H1 (cell line): ENCODE measurements at regions not wholly inside any gene's neighbourhood (a gene's known extent, or its start where the extent isn't known, plus 50 kb on each side); places are given as distances from the start of the nearest gene placed in this dataset.

ENCODE experiments used
- CHD7 ChIP-seq: fragments of 300-600 bp; sonication (generic); IDR thresholded peaks from 2 replicates; pipeline ENCODE4 v1.7.1; 2012; ENCODE audit warnings: low read length, moderate library complexity, mild to moderate bottlenecking, inconsistent platforms; ENCODE audit not compliant: insufficient replicate concordance
- CREB1 ChIP-seq: IDR thresholded peaks from 2 replicates; pipeline ENCODE4 v1.6.1; 2012; ENCODE audit warnings: inconsistent platforms
- EP300 ChIP-seq, 2 experiments: IDR thresholded peaks; 1 replicate in 1 of 2; 2 replicates in 1 of 2; pipeline ENCODE4 v1.6.1; 2011 to 2012; ENCODE audit warnings: low read depth in 2 of 2, low read length in 2 of 2, mild to moderate bottlenecking in 2 of 2, borderline replicate concordance in 1 of 2, inconsistent platforms in 1 of 2, moderate library complexity in 1 of 2
- GTF2F1 ChIP-seq: IDR thresholded peaks from 2 replicates; pipeline ENCODE4 v1.6.1; 2012; ENCODE audit warnings: low read depth, low read length, improper control_type of control experiment, borderline replicate concordance
- POU5F1 ChIP-seq: IDR thresholded peaks from 2 replicates; pipeline ENCODE4 v1.6.1; 2011; ENCODE audit warnings: low read depth, mild to moderate bottlenecking, low read length, moderate library complexity
- USF2 ChIP-seq: IDR thresholded peaks from 2 replicates; pipeline ENCODE4 v1.6.1; 2011; ENCODE audit warnings: low read length, improper control_type of control experiment
- YY1 ChIP-seq: IDR thresholded peaks from 2 replicates; pipeline ENCODE4 v1.6.1; 2011; ENCODE audit warnings: low read depth, mild to moderate bottlenecking, low read length
- TF ChIP-seq, protein P1 (sequence below): IDR thresholded peaks from 2 replicates; pipeline ENCODE4 v1.6.1; 2012; ENCODE audit warnings: low read length, inconsistent platforms
- TF ChIP-seq, protein P2 (sequence below): IDR thresholded peaks from 2 replicates; pipeline ENCODE4 v1.6.1; 2011; ENCODE audit warnings: low read depth, mild to moderate bottlenecking, low read length; ENCODE audit not compliant: insufficient read depth

DNA sequence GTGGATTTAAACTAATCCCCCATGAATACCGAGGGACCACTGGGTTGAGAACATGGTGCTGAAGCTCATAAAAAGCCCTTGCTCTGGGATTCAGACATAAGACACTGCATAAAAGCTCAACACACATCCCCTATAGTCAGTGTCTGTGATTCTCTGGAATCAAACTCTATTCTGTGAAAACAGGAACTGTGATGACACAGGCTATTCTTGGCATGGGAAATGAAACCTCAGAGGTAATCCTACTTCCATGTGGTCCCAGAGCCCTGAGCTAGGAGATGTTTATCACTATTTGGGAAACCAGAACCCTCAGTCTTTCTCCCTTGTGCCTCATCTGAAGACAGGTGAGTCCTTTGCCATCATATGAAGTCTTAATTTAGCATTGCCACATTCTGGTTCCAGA, 135.4 kb upstream of the PRSS3 start (continued):
- no peak for TF ChIP-seq CHD7
- TF ChIP-seq, protein P1, sequence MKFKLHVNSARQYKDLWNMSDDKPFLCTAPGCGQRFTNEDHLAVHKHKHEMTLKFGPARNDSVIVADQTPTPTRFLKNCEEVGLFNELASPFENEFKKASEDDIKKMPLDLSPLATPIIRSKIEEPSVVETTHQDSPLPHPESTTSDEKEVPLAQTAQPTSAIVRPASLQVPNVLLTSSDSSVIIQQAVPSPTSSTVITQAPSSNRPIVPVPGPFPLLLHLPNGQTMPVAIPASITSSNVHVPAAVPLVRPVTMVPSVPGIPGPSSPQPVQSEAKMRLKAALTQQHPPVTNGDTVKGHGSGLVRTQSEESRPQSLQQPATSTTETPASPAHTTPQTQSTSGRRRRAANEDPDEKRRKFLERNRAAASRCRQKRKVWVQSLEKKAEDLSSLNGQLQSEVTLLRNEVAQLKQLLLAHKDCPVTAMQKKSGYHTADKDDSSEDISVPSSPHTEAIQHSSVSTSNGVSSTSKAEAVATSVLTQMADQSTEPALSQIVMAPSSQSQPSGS = no peak
- TF ChIP-seq GTF2F1 = no peak
- TF ChIP-seq CREB1 = no peak
- TF ChIP-seq POU5F1 = no peak
- TF ChIP-seq, protein P2, sequence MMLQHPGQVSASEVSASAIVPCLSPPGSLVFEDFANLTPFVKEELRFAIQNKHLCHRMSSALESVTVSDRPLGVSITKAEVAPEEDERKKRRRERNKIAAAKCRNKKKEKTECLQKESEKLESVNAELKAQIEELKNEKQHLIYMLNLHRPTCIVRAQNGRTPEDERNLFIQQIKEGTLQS = no peak
- no peak for TF ChIP-seq YY1
- TF ChIP-seq EP300 (IDR thresholded peaks at IDR 0.05; ENCODE audit: borderline replicate concordance in 1 of 2, low read depth in 2 of 2, low read length in 2 of 2) = no peak
- no peak for TF ChIP-seq USF2
